ENCODE measurements at regions not wholly inside any gene's neighbourhood (a gene's known extent, or its start where the extent isn't known, plus 50 kb on each side); places are given as distances from the start of the nearest gene placed in this dataset.
"Not testable (repeated sequence)": the region's sequence is repeated elsewhere in the genome, so short reads cannot be mapped to it uniquely, and the experiment has no call there.

DNA sequence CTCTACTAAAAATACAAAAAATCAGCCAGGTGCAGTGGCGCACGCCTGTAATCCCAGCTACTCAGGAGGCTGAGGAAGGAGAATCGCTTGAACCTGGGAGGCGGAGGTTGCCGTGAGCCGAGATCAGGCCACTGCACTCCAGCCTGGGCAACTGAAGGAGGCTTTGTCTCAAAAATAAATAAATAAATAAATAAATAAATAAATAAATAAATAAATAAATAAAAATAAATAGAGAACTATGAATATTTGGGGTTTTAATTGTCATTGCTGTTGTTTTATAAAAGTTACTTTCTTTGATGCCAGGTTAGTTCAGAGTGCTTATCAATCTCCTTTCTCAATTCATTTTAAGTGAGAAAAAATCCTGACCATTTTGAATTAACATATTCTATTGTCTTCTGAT, 638.2 kb upstream of the KLHL1 start:
- TF ChIP-seq, protein P1, sequence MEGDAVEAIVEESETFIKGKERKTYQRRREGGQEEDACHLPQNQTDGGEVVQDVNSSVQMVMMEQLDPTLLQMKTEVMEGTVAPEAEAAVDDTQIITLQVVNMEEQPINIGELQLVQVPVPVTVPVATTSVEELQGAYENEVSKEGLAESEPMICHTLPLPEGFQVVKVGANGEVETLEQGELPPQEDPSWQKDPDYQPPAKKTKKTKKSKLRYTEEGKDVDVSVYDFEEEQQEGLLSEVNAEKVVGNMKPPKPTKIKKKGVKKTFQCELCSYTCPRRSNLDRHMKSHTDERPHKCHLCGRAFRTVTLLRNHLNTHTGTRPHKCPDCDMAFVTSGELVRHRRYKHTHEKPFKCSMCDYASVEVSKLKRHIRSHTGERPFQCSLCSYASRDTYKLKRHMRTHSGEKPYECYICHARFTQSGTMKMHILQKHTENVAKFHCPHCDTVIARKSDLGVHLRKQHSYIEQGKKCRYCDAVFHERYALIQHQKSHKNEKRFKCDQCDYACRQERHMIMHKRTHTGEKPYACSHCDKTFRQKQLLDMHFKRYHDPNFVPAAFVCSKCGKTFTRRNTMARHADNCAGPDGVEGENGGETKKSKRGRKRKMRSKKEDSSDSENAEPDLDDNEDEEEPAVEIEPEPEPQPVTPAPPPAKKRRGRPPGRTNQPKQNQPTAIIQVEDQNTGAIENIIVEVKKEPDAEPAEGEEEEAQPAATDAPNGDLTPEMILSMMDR (IDR thresholded peaks at IDR 0.05): not testable (repeated sequence)
- TF ChIP-seq POLR2A (IDR thresholded peaks at IDR 0.05): not testable (repeated sequence)
